ENCODE measurements at regions not wholly inside any gene's neighbourhood (a gene's known extent, or its start where the extent isn't known, plus 50 kb on each side); places are given as distances from the start of the nearest gene placed in this dataset.
A peak's percentile ranks its signal among the peaks of the same experiment; 100 is the strongest.

- ATAC-seq (no peak), DNase-seq (no peak)
Measured at GRCh38 chr11:121793291-121793690, 322.7 kb downstream of the BLID start.

DNA sequence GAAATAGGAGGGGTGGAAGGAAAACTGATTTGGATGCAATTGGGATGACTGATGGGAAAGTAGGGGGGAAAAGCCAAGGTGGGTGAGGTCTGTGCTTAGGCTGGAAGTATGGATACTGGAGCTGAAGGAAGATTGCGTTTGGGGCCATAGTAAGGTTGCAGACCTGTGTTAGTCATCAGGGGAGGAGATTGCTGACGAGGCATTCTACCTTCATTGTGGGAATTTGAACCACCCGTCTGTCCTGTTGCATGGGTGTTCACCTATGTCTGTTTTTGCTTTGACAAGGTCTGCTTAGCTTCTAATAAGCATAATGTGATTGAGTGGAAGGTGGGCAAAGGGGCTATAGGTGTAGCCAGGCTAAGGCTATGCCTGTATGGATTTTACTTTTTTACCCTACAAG, 323.8 kb downstream of the BLID start:
- DNase-seq (no peak), ATAC-seq (no peak)

GRCh38 chr11:121790430-121790829, 325.6 kb downstream of the BLID start:
- DNase-seq: no peak
- ATAC-seq: no peak

GRCh38 chr11:121780971-121781370, 328.2 kb upstream of the SORL1-AS1 start:
- ATAC-seq (no peak), DNase-seq (no peak)

DNA sequence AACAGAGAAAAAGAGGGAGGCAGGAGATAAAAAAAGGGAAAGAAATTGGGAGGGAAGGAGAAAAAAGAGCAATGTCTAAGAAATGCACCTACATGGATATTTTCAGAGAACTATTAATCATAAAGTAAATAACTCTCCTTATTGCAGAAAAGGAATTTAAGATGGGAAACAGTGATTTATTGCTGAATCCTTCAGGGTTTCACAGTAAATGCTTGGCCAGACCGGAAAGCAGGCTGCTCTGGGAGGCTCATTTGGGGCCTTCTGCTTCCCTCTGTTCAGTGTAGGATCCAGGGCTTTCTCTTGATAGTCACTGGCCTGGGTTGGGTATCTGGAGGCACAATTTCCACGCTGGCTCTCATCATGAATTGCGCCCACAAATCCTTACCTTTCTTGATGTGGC, 324.3 kb upstream of the SORL1-AS1 start:
- ATAC-seq: no peak
- no peak for DNase-seq

DNA sequence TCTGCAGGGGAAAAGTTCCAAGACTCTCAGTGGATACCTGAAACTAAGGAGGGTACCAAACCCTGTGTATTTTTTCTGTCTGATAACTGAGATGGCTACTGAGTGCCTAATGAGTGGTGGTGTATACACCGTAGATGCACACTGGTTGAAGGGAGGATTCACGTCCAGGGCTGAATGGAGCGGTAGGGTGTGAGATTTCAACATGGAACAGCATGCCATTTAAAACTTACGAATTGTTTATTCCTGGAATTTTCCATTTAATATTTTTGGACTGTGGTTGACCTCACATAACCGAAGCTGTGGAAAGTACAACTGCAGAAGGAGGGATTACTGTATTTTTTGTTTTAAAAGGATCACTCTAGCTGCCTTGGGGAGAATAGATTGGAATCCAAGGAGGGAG, 322.5 kb upstream of the SORL1-AS1 start:
- ATAC-seq (no peak), DNase-seq (no peak)

DNA sequence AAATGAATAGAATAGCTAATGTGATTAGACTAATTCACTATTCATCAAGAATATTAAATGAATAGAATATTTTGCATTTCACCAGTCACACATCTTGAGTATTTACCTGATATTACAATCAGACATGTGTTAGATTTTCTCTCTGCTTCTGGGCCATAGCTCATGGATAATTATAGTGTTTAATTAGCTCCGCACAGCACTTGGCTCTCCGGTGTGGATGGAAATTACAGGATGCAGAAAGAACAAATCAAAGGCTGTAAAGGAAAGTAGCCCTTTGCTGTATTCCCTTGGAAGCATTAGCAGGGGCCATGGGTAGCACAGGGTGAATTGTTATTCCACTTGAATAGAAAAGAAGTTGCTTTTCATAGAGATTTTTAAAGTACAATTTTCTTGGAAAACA, 320.3 kb upstream of the SORL1-AS1 start:
- no peak for ATAC-seq

GRCh38 chr11:121770939-121771595, 318.3 kb upstream of the SORL1-AS1 start:
- DNase-seq (no peak), ATAC-seq (no peak)

More for the DNA sequence above, 320.3 kb upstream of the SORL1-AS1 start:
- no peak for DNase-seq

GRCh38 chr11:121769191-121769590, 316.4 kb upstream of the SORL1-AS1 start:
- no peak for DNase-seq

GRCh38 chr11:121767433-121767832, 314.7 kb upstream of the SORL1-AS1 start:
- DNase-seq (no peak), ATAC-seq (peak; percentile 79)

More at GRCh38 chr11:121769191-121769590, 316.4 kb upstream of the SORL1-AS1 start:
- no peak for ATAC-seq

GRCh38 chr11:121766991-121767390, 314.2 kb upstream of the SORL1-AS1 start:
- DNase-seq (no peak), ATAC-seq (no peak)

DNA sequence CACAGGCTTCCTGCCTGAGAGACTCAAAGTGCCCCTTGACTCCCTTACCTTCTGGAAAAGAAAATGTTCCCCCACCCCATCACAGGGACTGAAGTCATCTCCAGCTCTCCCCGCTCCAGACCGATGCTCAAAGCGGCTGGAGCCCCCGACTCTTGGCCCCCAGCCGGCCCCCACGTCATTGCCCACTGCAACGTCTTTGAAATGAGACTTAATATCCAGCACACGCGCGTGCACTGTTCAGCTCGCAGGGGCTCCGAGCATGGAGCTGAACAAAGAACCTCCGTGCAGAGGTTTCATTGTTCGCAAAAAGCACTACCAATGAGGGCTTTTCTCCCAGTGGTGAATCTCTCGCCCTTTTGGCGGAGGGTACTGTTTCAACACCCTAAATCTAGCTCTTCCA, 313.4 kb upstream of the SORL1-AS1 start:
- no peak for ATAC-seq

GRCh38 chr11:121763526-121763925, 310.8 kb upstream of the SORL1-AS1 start:
- ATAC-seq (no peak), DNase-seq (no peak)

More for the DNA sequence above, 313.4 kb upstream of the SORL1-AS1 start:
- DNase-seq: no peak

- ATAC-seq (no peak), DNase-seq (no peak)
Measured at GRCh38 chr11:121762820-121763219, 310.1 kb upstream of the SORL1-AS1 start.

- ATAC-seq (no peak), DNase-seq (no peak)
Measured at GRCh38 chr11:121761186-121761585, 308.4 kb upstream of the SORL1-AS1 start.

- ATAC-seq: no peak
Measured at GRCh38 chr11:121757480-121758125, 304.8 kb upstream of the SORL1-AS1 start.

DNA sequence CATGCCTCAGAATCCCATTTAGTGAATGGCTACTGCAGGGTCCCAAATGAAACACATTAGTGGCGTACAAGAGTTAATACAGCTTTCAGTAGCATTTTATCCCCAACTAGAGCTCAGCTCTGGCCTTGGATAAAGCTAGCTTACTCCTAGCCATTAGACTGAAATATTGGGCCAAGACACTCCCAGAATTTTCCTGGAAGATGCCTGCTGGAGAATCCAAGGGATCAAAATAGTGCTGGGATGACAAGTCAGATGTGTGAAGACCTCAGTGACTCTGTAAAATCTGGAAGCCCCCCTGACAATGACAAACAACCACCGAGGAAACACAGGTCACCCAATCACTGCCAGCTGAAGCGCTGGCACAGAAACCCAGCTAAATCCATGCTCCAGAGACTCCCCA, 303.1 kb upstream of the SORL1-AS1 start:
- DNase-seq: no peak
- no peak for ATAC-seq

More at GRCh38 chr11:121757480-121758125, 304.8 kb upstream of the SORL1-AS1 start:
- DNase-seq: no peak

GRCh38 chr11:121755191-121755590, 302.4 kb upstream of the SORL1-AS1 start:
- ATAC-seq: no peak
- no peak for DNase-seq

GRCh38 chr11:121754598-121754997, 301.8 kb upstream of the SORL1-AS1 start:
- ATAC-seq (no peak), DNase-seq (no peak)

DNA sequence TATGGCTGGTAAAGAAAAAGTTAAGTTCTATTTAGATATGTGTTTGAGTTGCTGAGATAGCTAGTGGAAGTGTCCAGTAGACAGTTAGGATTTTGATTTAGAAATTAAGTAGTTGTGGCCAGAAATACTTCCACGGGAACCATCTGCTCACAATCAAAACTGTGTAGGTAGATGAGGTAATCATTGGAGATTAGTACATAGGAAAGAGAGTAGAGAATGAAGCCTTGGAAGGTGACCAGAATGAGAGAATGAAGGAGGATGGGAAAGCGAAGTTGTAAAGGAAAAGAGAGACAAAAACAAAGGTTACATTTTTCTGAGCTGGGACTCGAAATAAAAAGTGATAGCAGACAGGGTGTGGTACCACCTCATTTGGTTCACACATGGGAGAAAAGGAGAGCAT, 296.9 kb upstream of the SORL1-AS1 start:
- DNase-seq (no peak), ATAC-seq (no peak)

GRCh38 chr11:121748068-121748467, 295.3 kb upstream of the SORL1-AS1 start:
- ATAC-seq (no peak), DNase-seq (no peak)

DNA sequence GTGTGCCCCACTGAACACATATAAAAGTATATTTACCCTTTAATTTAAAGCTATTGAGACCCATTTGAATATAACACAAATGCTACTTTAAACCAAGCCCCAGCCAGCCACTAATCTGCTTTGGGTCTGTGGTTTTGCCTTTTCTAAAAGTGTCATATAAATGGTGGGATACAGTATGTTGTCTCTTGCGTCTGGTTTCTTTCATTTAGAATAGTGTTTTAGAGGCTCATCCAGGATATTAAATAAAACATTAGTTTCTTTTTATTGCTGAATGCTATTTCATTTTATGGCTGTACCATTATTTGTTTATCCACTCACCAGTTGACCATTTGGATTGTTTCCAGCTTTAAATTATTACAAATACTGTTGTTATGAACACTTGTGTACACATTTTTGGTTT, 290.5 kb upstream of the SORL1-AS1 start:
- ATAC-seq (no peak), DNase-seq (no peak)

GRCh38 chr11:121741761-121742361, 289.1 kb upstream of the SORL1-AS1 start:
- ATAC-seq (no peak), DNase-seq (no peak)

GRCh38 chr11:121741351-121741760, 288.6 kb upstream of the SORL1-AS1 start:
- ATAC-seq (no peak), DNase-seq (no peak)

Data from stimulated activated naive CD8-positive, alpha-beta T cell treated with anti-CD3 and anti-CD28 coated beads, Interleukin-15, Interleukin-2, amounts not matched to agents 100 U/mL and 50 U/mL, for 24 hours (primary cell).